ENCODE measurements at regions not wholly inside any gene's neighbourhood (a gene's known extent, or its start where the extent isn't known, plus 50 kb on each side); places are given as distances from the start of the nearest gene placed in this dataset.
"Not testable (repeated sequence)": the region's sequence is repeated elsewhere in the genome, so short reads cannot be mapped to it uniquely, and the experiment has no call there.

- DNase-seq (ENCODE audit: low spot score) = no peak
Measured at GRCh38 chr12:9367828-9368227, 159.6 kb upstream of the PZP start.

DNA sequence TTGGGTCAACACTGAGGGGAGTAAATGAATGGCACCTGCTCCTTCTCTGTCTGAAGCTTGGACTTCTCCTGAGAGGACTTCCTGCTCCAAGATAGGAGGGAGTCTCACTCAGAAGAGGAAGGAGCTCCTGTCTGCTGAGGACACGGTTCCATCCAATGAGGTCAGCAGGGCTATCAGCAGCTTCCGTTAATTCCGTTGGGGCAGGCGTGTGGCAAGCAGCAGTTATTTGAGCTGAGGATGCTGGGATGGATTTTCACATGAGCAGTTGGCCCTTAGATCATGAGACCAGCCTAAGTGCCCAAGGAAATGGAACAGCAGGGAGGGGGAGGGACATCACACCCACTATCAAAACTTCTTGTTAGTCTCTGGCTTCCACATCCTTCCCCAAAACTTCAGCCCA lies 159.0 kb upstream of the PZP start:
- DNase-seq (ENCODE audit: low spot score) = no peak

GRCh38 chr12:9365296-9365695 lies 157.1 kb upstream of the PZP start:
- no peak for DNase-seq (ENCODE audit: low spot score)

- DNase-seq (ENCODE audit: low spot score) = peak; percentile 51
Measured at GRCh38 chr12:9364224-9365176, 156.3 kb upstream of the PZP start.

GRCh38 chr12:9363145-9363544 lies 154.9 kb upstream of the PZP start:
- DNase-seq (ENCODE audit: low spot score) = no peak

- no peak for DNase-seq (ENCODE audit: low spot score)
Measured at GRCh38 chr12:9361879-9362326, 153.7 kb upstream of the PZP start.

DNA sequence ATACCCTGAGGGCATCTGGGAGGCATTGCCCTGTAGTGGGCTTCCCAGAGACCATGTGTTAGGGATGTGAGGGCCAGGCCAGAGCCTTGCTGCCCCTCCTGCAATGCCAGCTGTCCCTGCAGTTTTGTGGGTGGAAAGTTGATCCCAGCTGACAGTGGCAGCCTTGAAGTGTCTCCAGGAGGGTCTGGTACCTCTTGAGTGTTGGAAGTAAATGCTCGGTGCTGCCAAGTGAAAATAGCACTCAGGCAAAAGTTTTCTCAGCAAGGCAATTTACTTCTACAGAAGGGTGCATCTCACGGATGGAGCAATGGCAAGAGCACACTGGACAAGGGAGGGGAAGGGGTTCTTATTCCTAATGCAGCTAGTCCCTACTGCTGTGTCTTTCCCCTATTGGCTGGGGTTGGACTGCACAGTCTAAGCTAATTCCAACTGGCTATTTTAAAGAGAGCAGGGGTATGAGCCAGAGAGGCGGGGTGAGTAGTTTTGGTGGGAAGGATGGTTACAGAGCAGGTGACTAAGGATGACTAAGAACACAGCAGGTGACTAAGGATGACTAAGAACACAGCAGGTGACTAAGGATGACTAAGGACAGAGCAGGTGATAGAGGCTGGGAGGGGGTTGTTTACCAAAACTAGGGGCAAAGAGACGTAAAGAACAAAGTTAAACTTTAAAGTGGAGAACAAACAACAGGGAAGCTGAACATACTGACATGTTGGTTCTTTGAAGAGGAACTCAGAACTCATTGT lies 146.0 kb upstream of the PZP start:
- not testable (repeated sequence) for DNase-seq (ENCODE audit: low spot score)

DNA sequence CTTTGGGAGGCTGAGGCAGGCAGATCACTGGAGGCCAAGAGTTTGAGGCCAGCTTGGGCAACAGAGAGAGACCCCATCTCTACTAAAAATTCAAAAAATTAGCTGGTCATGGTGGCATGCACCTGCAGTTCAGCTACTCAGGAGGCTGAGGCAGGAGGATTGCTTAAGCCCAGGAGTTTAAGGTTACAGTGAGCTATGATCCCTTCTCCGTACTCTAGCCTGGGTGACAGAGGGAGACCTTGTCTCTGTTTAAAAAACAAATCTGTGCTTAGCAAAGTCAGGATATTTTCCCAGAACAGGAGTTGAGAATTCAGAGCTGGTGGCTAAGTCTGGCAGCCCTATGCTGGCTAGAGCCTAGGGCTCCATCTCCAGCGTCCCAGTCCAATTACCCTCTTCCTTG lies 142.9 kb upstream of the PZP start:
- DNase-seq (ENCODE audit: low spot score) = no peak

GRCh38 chr12:9349888-9350885 lies 142.0 kb upstream of the PZP start:
- no peak for DNase-seq (ENCODE audit: low spot score)

GRCh38 chr12:9348906-9349518 lies 140.8 kb upstream of the PZP start:
- DNase-seq (ENCODE audit: low spot score) = no peak

- DNase-seq (ENCODE audit: low spot score) = no peak
Measured at GRCh38 chr12:9347328-9348127, 139.3 kb upstream of the PZP start.

GRCh38 chr12:9346866-9347327 lies 138.7 kb upstream of the PZP start:
- DNase-seq (ENCODE audit: low spot score) = no peak

- DNase-seq (ENCODE audit: low spot score) = no peak
Measured at GRCh38 chr12:9345171-9345570, 137.0 kb upstream of the PZP start.

DNA sequence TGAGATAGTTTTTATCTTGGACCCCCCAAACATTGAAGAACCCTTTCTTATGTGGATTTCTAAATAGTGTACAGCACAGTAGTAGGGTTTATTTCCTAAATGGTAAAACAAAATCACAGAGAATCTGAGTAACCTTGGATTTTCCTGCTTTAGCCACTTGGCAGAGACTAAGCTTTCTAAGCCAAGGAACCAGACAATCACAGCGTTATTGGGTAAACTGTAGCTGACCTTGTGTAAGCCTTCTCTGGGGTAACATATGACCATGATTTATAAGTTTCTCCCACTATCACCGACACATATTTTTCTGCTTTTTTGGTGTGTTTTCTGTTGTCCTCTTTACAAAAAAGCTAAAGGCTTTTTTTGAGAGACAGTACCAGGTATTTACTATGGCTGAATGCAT lies 136.3 kb upstream of the PZP start:
- no peak for DNase-seq (ENCODE audit: low spot score)

DNA sequence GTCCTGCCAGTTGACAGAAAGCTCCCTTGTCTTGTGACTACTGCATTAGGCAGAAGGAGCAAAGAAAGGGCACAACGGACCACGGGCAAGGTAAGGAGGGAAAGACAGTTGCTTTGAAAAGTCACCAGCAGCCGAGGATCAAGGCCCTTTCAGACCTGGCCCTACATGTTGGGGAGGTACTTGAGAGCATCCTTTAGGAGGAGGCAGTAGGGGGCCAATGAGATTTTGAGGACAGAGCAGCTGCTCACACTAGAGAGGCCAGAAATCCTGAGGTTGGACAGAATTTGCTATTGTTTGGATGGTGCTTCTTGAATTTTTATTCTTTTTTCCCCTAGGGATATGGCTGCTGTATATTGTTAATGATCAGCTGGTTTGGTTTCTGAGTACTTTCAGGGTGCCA lies 135.5 kb upstream of the PZP start:
- no peak for DNase-seq (ENCODE audit: low spot score)

GRCh38 chr12:9342614-9343353 lies 134.6 kb upstream of the PZP start:
- DNase-seq (ENCODE audit: low spot score) = no peak

DNA sequence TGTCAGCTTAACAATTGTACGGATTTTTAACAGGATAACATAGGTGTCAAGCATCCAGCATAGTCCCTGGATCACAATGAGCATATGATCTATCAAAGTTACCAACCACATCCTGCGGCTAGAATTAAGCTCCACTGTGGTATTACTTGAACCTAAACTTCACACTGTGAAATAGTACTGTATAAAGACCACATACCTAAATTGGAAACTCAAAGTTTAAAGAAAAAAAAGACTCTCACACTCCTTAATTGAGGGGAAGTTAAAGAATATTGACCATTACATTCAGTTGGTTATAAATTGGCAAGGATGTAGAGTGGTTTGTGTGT lies 133.0 kb upstream of the PZP start:
- no peak for DNase-seq (ENCODE audit: low spot score)

GRCh38 chr12:9340422-9341259 lies 132.4 kb upstream of the PZP start:
- no peak for DNase-seq (ENCODE audit: low spot score)

GRCh38 chr12:9337656-9338055 lies 129.5 kb upstream of the PZP start:
- no peak for DNase-seq (ENCODE audit: low spot score)

Measured in iPS-NIHi11 (cell line).